ENCODE measurements at regions not wholly inside any gene's neighbourhood (a gene's known extent, or its start where the extent isn't known, plus 50 kb on each side); places are given as distances from the start of the nearest gene placed in this dataset.

GRCh38 chr11:93054881-93055280 is 85.4 kb downstream of the MTNR1B start:
- TF ChIP-seq CTCF (IDR thresholded peaks at IDR 0.05) (no peak), EP300 (IDR thresholded peaks at IDR 0.05; ENCODE audit: low read depth) (no peak)
